Astrocyte (in vitro differentiated cells and primary cell): ENCODE measurements at regions not wholly inside any gene's neighbourhood (a gene's known extent, or its start where the extent isn't known, plus 50 kb on each side); places are given as distances from the start of the nearest gene placed in this dataset.

Experiments used
- DNase-seq: peaks from one replicate; pipeline ENCODE4 v3.0.0-alpha.2; 2010; ENCODE audit warnings: low read depth
- FAIRE-seq: peaks from 2 replicates; lab custom pipeline; 2011; peaks lifted over from hg19 to GRCh38; lab: Jason Lieb, UNC
- H2AFZ ChIP-seq: 2 replicates; pipeline ENCODE4 v1.6.0; 2012; ENCODE audit warnings: low read depth, low read length, inconsistent platforms
- H3K27ac ChIP-seq: 2 replicates; pipeline ENCODE4 v1.5.1; 2011; ENCODE audit warnings: low read depth, low read length, inconsistent platforms
- H3K27me3 ChIP-seq: 2 replicates; pipeline ENCODE4 v1.6.0; 2011; ENCODE audit warnings: low read length, inconsistent platforms; ENCODE audit not compliant: insufficient read depth
- H3K36me3 ChIP-seq: 2 replicates; pipeline ENCODE4 v1.5.1; 2011; ENCODE audit warnings: low read length, inconsistent platforms; ENCODE audit not compliant: insufficient read depth
- H3K4me1 ChIP-seq: 2 replicates; pipeline ENCODE4 v1.5.1; 2011; ENCODE audit warnings: low read length, inconsistent platforms; ENCODE audit not compliant: insufficient read depth
- H3K4me2 ChIP-seq: 2 replicates; pipeline ENCODE4 v1.6.0; 2012; ENCODE audit warnings: low read length, inconsistent platforms
- H3K4me3 ChIP-seq: 2 replicates; pipeline ENCODE4 v1.5.1; 2011; ENCODE audit warnings: low read depth, mild to moderate bottlenecking, low read length, inconsistent platforms; ENCODE audit not compliant: insufficient read depth
- H3K79me2 ChIP-seq: 2 replicates; pipeline ENCODE4 v1.6.0; 2012; ENCODE audit warnings: mild to moderate bottlenecking, low read length, inconsistent platforms; ENCODE audit not compliant: insufficient read depth
- H3K9ac ChIP-seq: 2 replicates; pipeline ENCODE4 v1.6.0; 2012; ENCODE audit warnings: mild to moderate bottlenecking, low read length, inconsistent platforms
- H3K9me3 ChIP-seq: 2 replicates; pipeline ENCODE4 v1.5.1; 2012; ENCODE audit warnings: low read depth, mild to moderate bottlenecking, low read length, inconsistent platforms; ENCODE audit not compliant: insufficient read depth
- H4K20me1 ChIP-seq: 2 replicates; pipeline ENCODE4 v1.6.0; 2012; ENCODE audit warnings: low read length, inconsistent platforms; ENCODE audit not compliant: insufficient read depth
- H3K27ac Mint-ChIP-seq: one replicate; pipeline ENCODE4 v1.8.0; 2021; ENCODE audit warnings: mild to moderate bottlenecking, mixed read lengths; ENCODE audit not compliant: unreplicated experiment
- H3K27me3 Mint-ChIP-seq: one replicate; pipeline ENCODE4 v1.8.0; 2021; ENCODE audit warnings: low read depth, mixed read lengths; ENCODE audit not compliant: unreplicated experiment
- H3K36me3 Mint-ChIP-seq: one replicate; pipeline ENCODE4 v1.8.0; 2021; ENCODE audit warnings: low read depth, mixed read lengths; ENCODE audit not compliant: unreplicated experiment
- H3K4me1 Mint-ChIP-seq: one replicate; pipeline ENCODE4 v1.8.0; 2021; ENCODE audit warnings: low read depth, mixed read lengths; ENCODE audit not compliant: unreplicated experiment
- H3K4me3 Mint-ChIP-seq: one replicate; pipeline ENCODE4 v1.8.0; 2021; ENCODE audit warnings: mild to moderate bottlenecking, moderate library complexity, mixed read lengths; ENCODE audit not compliant: unreplicated experiment
- H3K9me3 Mint-ChIP-seq: one replicate; pipeline ENCODE4 v1.8.0; 2021; ENCODE audit warnings: mild to moderate bottlenecking, mixed read lengths; ENCODE audit not compliant: unreplicated experiment
- EZH2 ChIP-seq: IDR thresholded peaks from 2 replicates; pipeline ENCODE4 v1.6.1; 2012; ENCODE audit warnings: mild to moderate bottlenecking, low read length, inconsistent platforms; ENCODE audit not compliant: insufficient read depth
- TF ChIP-seq, protein P1 (sequence below): IDR thresholded peaks from 2 replicates; pipeline ENCODE4 v1.5.1; 2011; ENCODE audit warnings: low read depth, mild to moderate bottlenecking, inconsistent platforms, low read length, moderate library complexity; ENCODE audit not compliant: insufficient read depth

DNA sequence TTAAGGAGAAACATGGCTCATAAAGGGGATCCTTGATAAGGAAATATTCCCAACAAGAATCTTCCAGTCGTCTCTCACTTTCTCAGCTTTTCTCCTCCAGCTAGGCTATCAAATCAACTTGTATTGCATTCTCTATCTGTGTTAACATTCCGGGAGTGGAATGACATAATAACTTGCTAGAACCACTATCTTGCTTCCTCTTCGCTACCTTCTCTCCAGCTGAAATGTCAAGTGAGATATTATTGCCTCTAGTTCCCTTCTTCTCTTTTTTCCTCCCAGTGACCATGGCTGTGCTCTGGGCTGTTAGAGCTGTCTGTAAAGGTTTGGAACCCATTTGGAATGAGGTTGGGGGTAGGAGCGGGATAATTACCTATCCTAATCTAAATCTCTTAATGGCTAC is 1329.5 kb upstream of the WWC1 start:
- no peak overlapping the region for H3K4me2 ChIP-seq
- H3K36me3 ChIP-seq: no peaks in the 10 kb centered on the region
- Mint-ChIP-seq H3K36me3 (no peaks in the 10 kb centered on the region), H3K4me1 (no peaks in the 10 kb centered on the region), H3K27me3 (no peaks in the 10 kb centered on the region), H3K9me3 (no peaks in the 10 kb centered on the region), H3K4me3 (no peak overlapping the region), H3K27ac (no peak overlapping the region)
- H3K27me3 ChIP-seq: no peaks in the 10 kb centered on the region
- H3K27ac ChIP-seq: no peak overlapping the region
- no peaks in the 10 kb centered on the region for H4K20me1 ChIP-seq
- no peak for DNase-seq
- no peaks in the 10 kb centered on the region for H3K9me3 ChIP-seq
- no peaks in the 10 kb centered on the region for H3K79me2 ChIP-seq
- FAIRE-seq: no peak
- no peak overlapping the region for H3K9ac ChIP-seq
- TF ChIP-seq, protein P1, sequence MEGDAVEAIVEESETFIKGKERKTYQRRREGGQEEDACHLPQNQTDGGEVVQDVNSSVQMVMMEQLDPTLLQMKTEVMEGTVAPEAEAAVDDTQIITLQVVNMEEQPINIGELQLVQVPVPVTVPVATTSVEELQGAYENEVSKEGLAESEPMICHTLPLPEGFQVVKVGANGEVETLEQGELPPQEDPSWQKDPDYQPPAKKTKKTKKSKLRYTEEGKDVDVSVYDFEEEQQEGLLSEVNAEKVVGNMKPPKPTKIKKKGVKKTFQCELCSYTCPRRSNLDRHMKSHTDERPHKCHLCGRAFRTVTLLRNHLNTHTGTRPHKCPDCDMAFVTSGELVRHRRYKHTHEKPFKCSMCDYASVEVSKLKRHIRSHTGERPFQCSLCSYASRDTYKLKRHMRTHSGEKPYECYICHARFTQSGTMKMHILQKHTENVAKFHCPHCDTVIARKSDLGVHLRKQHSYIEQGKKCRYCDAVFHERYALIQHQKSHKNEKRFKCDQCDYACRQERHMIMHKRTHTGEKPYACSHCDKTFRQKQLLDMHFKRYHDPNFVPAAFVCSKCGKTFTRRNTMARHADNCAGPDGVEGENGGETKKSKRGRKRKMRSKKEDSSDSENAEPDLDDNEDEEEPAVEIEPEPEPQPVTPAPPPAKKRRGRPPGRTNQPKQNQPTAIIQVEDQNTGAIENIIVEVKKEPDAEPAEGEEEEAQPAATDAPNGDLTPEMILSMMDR: no peak
- TF ChIP-seq EZH2: no peak
- no peak overlapping the region for H3K4me3 ChIP-seq
- H2AFZ ChIP-seq: no peak overlapping the region
- H3K4me1 ChIP-seq: no peaks in the 10 kb centered on the region

DNA sequence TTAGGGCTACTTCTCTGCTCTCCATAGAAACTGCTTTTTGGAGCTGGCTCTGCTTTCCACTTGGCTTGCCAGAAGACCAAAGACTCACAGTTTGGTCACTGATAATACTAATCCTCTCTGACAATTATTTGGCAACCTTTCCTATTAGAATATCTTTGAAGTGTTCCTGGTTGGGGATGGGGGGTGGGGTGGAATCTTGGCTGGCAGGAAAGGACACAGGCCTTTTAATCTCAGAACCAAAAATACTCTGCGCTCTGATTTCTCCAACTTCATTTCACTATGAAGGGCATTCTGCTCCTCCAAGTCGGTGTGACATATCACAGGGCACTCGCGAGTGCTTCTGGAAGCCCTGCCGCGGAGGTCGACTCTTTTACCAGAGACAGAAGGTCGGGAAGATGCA is 1329.0 kb upstream of the WWC1 start:
- Mint-ChIP-seq H3K9me3 (no peaks in the 10 kb centered on the region), H3K27me3 (no peaks in the 10 kb centered on the region), H3K4me1 (no peaks in the 10 kb centered on the region), H3K4me3 (no peak overlapping the region), H3K27ac (no peak overlapping the region), H3K36me3 (no peaks in the 10 kb centered on the region)
- H3K36me3 ChIP-seq: no peaks in the 10 kb centered on the region
- H3K79me2 ChIP-seq: no peaks in the 10 kb centered on the region
- H3K4me2 ChIP-seq: no peak overlapping the region
- no peak overlapping the region for H3K4me3 ChIP-seq
- H3K9ac ChIP-seq: no peak overlapping the region
- TF ChIP-seq, protein P1: no peak
- no peak for TF ChIP-seq EZH2
- no peaks in the 10 kb centered on the region for H3K9me3 ChIP-seq
- no peaks in the 10 kb centered on the region for H3K27me3 ChIP-seq
- H2AFZ ChIP-seq: no peak overlapping the region
- H3K4me1 ChIP-seq: no peaks in the 10 kb centered on the region
- H4K20me1 ChIP-seq: no peaks in the 10 kb centered on the region
- DNase-seq (no peak), FAIRE-seq (no peak)
- no peak overlapping the region for H3K27ac ChIP-seq

DNA sequence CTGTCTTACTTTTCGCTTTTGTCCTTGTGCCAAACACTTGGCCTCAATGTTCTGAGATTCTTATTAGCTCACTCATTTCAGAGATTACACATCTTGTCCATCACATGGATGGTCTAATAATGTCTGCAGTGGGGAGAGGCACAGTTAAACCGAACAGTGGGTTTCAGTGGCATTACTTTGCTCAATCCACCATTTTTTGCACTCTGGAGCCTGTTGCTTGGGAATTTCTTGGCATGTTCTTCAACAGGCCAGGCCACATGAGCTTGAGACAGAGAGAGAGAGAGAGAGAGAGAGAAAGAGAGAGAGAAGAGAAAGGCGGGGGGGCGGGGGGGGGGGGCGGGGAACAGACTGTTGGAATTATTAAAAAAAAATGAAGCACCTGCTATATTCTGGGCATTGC is 1327.8 kb upstream of the WWC1 start:
- no peaks in the 10 kb centered on the region for H3K27me3 ChIP-seq
- H3K4me3 ChIP-seq: no peak overlapping the region
- FAIRE-seq (no peak), DNase-seq (no peak)
- H3K27ac Mint-ChIP-seq: no peak overlapping the region
- H3K4me2 ChIP-seq: no peak overlapping the region
- H3K9me3 Mint-ChIP-seq: no peaks in the 10 kb centered on the region
- H3K27ac ChIP-seq: no peak overlapping the region
- H3K36me3 Mint-ChIP-seq: no peaks in the 10 kb centered on the region
- H3K4me1 Mint-ChIP-seq: no peaks in the 10 kb centered on the region
- no peak overlapping the region for H3K4me3 Mint-ChIP-seq
- H3K36me3 ChIP-seq: no peaks in the 10 kb centered on the region
- H3K79me2 ChIP-seq: no peaks in the 10 kb centered on the region
- H3K4me1 ChIP-seq: no peaks in the 10 kb centered on the region
- no peak overlapping the region for H2AFZ ChIP-seq
- H3K9me3 ChIP-seq: no peaks in the 10 kb centered on the region
- TF ChIP-seq EZH2: no peak
- no peaks in the 10 kb centered on the region for H4K20me1 ChIP-seq
- H3K27me3 Mint-ChIP-seq: no peaks in the 10 kb centered on the region
- H3K9ac ChIP-seq: no peak overlapping the region
